NCI-H524 (cell line): ENCODE measurements at regions not wholly inside any gene's neighbourhood (a gene's known extent, or its start where the extent isn't known, plus 50 kb on each side); places are given as distances from the start of the nearest gene placed in this dataset.
A peak's percentile ranks its signal among the peaks of the same experiment; 100 is the strongest.

Source experiments
- DNase-seq, 2 experiments: peaks; one replicate each; lab custom pipeline; 2025; lab: John Stamatoyannopoulos, UW

DNA sequence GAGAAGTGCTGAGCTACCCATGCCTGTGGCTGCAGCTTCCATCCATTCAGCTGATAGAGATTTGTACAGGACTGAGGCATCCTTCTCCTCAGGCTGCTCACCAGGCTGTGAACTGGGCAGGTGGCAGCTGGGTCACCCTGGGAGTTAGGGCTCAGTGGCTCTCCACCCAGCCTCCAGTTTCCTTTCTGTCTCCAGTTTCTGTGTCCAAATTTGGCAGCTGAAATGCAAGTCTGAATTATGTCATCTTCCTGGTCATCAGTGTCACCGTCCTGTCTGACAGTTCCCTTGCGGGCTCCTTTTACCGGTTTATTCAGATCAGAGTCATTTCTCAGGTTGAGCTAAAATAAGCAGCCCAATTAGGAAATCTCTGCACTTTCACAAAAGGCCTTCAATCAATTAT, 93.3 kb downstream of the EDN1 start:
- no peak for DNase-seq

DNA sequence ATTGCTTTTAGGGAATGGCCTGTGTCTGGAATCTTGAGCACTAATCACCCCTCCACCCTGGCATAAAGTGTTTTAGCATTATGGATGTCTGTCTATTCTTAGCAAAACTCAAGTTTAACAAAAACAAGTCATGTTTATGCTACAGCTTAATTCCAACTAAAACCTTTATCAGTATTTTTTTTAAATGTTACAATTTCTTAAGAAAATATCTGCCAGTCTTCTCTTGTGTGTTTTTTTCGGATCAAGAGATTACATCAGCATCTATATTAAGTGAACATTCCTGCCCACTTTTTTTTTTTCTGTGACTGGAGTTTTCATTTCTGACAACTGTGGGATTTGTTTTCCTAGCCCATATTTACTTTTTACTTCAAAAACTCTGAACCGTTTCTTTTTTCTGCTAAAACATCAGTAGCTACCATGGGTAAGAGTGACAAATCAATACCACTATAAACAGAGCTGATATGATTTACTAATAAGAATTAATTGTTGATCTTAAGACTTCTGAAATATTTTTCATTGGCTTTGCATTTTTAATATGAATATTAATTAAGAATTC, 94.3 kb downstream of the EDN1 start:
- DNase-seq = no peak

DNA sequence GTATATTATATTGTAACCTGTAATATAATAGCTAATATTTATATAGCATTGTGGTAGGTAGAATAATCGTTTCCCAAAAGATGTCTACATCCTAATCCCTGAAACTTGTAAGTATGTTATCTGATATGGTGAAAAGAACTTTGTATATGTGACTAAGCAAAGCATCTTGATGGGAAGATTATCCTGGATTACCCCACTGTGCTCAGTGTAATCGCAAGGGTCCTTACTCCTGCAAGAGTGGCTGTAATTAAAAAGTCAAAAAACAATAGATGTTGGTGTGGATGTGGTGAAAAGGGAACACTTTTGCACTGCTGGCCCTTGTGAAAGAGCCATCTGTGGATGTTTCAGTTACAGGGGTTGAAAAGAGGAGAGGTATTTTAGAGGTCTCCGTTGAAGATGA, 95.2 kb downstream of the EDN1 start:
- peak; percentile 24 to 59 for DNase-seq

DNA sequence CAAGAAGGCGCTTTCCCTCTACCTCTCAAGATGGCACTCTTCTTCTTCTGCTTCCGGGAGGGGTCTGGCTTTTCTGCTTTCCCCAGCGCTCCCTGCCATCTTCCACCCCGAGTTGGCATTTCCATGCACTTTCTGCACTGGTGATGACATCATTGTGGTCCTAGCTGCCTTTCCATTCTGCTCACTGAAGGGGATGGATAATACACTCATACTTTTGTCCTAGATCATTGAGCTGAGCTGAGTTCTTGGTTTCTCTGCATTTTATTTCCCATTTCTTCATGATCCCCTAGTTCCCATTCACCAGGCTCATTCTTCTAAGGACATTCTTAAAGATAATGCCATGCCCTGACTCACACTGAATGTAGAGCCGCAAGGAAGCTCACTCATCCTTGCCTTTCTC, 96.7 kb downstream of the EDN1 start:
- DNase-seq = no peak

DNA sequence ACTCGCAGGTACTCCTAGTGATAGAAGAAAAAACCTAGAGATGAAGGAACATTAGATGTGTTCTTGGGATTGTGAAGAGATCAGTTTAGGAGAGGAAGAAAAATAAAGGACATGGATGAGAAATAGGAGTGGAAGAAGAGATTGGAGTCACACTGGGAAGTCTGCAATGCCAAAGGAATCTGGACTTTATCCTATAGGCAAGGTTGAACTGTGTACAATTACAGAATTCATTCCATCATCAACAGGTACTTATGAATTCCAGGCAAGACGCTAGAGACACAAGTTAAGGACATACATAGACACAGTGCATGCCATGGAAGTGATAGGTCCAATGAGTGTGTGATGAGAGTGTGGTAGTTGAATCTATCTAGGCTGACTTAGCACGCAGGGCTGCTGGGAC, 101.3 kb downstream of the EDN1 start:
- DNase-seq = no peak

DNA sequence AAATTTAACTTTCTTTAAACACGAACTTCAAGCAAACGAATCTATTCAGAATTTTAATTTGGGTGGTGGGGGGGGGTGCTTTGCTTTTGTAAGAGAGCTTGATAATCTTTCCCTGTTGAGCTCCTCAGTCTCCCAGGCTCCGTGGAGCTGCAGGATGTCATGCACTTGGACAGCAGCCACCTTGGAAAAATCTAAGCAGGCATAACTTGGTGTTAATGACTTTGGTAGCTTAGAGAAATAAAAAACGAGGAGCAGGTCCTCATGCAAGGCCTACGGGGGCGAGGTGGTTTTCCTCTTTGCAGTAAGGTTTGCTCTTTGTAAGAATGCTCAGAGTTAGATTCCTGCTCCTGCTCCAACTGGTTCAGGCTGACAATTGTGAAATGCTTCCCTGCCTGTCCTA, 102.3 kb downstream of the EDN1 start:
- no peak for DNase-seq

DNA sequence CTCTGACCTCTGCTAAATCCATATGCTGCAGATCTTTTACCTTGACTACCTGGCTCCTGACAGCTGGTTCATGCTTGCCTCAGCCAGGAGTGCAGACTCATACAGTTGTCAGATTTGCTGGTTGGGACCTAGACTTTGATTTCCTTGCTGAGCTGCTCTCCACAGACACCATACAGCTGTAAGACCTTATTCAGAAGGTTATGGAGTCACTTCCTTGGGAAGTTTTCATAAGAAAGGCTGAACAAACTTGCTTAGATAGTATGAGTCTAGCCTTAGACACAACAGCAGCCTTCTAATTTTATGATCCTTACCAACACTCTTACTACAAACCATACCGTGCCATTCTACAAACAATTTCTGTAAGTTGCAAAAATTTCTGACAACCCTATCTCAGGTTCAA, 102.9 kb downstream of the EDN1 start:
- DNase-seq = no peak

DNA sequence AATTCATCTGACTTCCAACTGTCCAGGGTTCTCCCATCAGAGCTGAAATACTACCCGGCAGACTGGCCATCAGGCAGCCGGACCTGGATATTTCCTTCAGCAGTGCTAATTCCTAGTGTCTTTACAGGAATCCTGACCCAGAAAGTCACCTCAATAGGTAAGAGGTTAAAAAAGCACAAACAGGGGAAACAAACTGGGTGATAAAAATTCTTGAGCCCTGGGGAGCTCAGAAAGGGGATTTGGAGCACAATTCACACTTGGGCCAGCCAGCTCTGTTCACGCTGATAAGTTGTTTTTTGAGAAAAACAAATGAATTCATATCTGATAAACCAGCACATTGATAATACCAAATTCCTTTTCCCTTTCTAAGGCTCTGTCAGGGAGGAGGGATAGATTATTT, 104.0 kb downstream of the EDN1 start:
- DNase-seq = no peak

DNA sequence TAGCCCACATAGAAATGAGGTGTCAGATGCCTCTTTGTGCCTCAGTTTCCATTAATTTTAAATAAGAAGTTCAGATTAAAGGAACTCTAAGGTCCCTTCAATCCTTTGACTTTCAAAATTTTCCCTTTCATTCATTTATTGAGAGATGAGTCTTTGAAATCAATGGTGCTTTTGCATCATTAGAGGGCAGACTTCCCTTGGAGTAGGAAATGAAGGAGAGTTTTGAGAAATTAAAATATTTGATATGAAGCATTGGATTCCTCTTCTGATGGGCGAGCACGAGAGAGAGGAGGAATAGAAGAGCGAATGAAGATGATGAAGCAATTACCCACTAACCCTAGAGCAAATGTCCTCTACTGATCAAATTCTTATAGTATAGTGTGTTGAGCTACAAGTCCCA, 105.7 kb downstream of the EDN1 start:
- DNase-seq = no peak

DNA sequence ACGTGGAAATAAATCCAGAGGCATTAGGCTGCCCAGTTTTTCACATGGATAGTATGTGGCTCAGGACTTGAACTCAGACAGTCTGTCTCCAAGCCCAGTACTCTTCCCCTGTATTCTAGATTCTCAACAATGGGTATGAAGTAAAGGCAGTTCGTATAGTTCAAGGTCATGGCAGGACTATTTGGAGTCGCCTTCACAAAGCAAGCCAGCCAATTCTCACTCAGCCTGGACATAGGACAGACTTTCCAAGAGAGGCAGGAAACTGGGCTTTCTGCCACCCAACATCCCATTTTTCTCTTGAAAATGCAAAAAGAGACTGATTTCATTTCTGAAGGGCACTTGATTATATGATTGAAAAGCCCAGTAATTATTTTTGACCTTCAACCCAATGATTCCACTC, 111.0 kb downstream of the EDN1 start:
- no peak for DNase-seq

DNA sequence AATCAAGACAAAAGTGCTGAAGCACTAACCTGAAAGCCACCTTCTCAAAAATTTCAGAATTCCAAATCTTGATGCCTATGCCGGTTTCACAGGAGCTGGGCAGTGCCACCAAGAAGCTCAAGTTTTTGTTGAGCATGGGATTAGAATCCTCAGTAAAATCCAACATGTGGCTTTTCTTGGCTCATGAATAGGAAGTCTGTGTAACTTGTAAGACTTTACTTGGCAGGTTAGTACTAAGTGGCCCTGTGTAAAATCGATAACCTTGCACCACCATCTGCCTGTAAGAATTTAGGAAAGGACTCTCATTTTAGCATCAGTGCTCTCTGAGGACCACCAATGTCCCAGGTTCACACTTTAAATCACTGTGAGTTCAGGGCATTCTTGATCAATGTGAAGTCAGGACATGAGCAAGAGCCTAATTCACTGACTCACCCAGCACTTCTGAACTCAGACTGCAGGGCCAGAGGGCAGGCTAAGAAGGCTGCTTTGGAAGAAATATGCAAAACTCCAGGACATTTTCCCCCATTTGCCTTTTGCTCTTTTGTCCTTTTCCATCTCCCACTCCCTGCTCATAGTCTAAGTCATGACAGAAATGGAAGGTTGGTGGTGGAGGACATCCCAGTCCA, 113.2 kb downstream of the EDN1 start:
- no peak for DNase-seq

DNA sequence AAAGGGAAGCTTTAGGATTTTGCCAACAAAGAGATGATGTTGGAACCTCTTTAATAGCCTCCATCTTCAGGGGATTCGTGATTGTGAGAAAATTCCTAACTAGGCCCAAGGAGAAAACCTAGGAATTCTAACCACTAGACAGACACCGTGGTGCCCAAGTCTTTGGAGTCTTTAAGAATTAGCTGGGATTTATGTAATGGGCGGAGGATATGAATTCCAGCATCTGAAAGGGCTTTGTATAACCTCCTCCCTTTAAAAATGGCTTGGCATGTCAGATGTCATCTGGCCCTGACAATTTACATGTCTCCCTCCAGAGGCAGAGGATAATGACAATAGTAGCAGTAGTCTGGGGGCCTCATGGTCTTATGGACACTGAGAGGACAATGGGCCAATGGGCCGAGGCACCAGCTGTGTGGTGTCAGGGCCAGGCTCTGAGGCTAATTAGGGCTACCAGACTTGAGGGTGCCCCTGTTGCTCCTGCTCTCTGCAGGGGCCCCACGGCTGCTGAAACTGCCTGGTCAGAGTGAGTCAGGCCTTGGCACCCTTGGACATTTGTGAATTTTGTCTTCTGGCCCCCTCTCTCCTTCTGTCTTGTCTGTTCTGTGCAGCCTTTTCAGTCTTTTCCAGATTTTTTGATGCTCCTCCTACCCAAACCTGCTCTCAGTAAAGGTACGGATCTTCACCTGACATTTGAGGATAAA, 113.9 kb downstream of the EDN1 start:
- no peak for DNase-seq

DNA sequence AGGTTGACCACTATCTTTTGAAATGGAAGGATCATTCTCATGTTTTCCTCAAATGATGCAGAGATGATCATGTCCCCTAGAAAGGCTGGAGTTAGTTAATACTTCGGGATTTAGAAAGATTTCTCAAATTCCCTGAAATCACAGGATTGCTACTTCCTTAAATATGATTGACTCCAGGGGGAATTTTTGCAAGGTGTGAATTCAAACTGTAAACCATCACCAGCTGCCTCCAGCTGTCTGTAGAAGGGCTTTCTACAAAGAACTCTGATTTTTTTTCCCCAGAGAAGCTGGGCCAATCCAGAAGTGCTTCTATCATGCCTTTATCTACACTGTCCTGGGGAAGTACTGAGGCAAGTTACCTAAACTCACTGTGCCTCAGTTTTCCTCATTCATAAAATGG, 114.5 kb downstream of the EDN1 start:
- no peak for DNase-seq

DNA sequence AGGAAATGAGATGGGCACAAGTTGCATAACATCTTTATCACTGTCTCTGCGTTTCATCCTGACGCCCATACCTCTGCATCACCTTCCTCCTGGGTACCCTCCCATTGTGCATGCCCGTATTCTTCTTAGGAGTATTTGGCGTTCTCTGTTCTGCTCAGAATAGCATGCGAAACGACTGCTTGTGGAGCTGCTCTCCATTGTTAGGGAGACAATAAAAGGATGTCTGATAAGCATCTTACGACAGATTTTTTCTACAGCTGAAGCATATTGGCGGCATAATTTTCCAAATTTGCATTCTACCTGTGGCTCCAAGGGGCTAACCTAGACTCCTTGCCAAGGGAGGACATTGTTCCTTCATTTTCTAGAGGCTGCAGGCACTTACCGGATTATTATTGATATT, 118.6 kb downstream of the EDN1 start:
- no peak for DNase-seq

DNA sequence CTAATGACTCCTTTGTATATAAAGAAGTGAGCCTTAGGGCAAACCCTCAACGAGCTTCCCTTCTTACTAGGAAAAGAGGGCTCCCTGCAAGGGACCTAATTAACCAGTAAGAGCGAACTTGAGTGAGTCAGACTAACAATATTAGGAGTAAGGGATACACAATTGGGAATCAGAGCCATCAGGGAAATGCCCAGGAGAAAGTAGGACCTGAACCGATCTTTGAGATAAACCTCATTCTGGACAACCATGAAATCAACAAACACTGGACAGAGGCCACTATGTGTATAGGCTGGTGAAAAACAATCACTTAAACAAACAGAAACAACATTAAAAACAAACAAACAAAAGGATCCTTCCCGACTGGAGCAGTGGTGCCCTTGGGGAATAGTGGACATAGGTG, 120.8 kb downstream of the EDN1 start:
- no peak for DNase-seq

DNA sequence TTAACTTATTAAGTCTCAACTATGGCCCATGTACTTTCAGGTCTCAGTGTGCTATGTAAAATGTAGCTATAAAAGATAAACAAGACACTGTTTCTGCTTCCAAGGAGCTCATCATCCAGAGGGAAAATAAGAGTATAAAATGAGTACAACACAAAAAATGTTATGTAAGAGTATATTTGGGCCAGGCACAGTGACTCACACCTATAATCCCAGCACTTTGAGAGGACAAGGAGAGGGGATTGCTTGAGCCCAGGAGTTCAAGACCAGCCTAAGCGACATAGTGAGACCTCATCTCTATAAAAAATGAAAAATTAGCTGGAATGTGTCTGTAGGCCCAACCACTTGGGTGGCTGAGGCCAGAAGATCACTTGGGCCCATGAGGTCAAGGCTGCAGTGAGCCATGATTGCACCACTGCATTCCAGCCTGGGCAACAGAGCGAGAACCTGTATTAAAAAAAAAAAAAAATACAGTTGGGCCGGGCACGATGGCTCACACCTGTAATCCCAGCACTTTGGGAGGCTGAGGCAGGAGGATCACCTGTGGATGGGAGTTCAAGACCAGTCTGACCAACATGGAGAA, 124.0 kb downstream of the EDN1 start:
- no peak for DNase-seq

DNA sequence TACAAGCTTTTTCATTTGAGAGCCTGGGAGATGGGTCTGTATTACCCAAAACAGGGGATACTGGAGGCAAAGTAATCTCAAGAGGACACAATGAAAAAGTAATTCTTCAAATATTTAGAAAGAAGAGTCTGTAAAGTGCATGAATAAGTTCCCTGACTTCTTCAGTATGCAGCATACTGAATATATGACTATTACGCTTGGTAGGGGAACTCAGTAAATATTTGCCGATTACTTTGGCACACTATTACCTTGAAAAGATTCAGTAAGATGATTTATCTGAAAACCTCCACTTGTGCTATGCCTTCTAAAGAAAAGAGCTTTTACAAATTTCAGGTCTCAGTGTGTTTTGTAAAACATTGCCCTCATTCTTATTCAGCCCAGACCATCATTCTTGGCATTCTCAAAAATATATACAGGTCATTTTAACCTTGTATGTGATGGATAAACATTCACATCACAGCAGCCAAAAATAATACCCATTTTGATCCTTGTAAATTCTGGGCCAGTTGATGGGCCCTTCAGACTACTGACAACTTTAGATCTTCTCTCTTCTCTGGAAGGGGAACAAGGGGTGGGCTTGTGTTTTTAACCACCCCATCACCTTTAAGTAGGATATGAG, 125.9 kb downstream of the EDN1 start:
- DNase-seq = no peak

DNA sequence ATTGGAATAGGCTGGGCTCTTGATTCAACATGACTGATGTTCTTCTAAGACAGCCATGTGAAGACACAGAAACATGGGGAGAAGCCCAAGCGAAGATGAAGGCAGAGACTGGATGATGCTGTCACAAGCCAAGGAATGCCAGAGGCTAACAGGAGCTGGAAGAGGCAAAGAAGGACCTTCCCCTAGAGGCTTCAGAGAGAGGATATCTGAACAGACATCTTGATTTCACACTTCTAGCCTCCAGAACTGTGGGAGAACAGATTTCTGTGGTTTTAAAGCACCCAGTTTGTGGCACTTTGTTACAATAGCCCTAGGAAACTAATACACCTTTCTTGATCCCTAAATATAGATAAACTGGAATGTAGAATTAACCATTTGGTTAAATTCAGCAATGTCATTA, 127.0 kb downstream of the EDN1 start:
- DNase-seq = no peak

DNA sequence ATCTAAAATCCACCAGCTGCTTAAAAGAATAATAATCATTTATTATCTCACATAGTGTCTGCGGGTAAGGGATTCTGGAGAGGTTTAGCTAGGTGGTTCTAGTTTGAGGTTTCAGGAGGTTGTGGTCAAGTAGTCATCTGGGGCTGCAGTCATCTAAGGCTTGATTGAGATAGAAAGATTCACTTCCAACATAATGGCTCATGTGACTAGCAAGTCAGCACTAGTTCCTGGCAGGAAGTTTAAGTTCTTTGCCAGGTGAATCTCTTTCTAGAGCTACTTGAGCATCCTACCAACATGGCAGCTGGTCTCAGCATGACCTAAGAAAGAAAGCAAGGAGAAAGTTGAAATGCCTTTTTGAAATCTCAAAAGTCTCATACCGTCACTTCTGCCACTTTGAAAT, 128.8 kb downstream of the EDN1 start:
- DNase-seq = no peak

DNA sequence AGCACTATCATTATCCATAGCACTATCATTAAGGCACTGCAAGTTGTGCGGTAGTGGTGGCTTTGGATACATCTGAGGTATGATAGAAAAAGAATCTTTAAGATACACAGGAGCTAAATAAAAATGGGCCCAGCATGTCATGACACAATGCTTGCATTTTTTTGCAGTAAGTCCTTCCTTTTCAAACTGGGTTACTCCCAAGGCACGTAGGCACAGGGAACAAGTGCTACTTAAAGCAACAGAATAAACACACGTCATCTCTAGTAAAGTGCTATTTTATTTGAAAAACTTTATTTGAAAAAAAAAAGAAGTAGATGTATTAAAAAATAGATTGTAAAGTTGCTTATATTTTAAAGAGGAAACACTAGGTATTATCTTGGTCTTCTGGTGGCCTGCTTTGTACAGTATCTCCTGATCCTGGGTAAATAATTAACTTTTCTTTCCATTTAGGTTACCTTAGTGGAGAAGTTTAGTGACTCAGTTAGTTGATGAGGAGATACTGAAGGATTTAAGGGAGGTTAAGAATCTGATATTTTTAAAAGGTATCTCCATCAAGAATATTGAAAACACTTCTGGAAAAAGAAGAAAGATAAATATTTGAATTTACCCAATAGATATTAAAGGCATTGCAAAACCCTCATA, 129.6 kb downstream of the EDN1 start:
- no peak for DNase-seq

DNA sequence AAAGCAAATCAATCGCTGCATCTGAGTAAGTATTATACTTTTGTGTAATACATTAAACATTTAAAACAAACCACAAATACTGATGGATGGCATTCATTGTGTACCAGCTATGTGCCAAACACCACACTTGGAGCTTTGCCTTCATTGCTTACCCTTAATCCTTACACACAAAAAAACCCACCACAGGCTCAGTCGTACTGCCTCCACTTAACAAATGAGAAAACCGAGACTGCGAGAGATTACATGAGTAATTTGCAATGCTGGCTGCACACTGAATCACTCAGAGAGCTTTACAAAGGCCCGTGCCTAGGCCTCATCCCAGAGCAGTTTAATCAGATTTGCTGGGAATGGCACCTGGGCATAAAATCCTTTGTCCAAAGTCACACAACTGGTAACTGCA, 130.5 kb downstream of the EDN1 start:
- no peak for DNase-seq

DNA sequence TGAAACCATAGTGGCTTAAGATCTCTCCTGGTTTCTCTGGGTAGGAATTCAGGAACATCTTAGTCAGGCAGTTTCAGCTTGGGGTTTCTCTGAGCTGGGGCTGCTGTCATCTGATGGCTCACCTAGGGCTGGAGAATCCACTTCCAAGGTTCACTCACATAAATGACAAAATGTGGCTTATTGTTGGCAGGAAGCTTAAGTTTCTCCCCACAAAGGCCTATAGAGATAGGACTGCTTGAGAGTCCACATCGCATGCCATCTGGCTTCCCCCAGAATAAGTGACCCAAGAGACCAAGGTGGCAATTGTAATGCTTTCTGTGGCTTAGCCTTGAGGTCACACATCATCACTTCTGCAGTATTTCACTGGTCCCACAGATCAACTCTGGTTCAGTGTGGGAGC, 131.4 kb downstream of the EDN1 start:
- no peak for DNase-seq

DNA sequence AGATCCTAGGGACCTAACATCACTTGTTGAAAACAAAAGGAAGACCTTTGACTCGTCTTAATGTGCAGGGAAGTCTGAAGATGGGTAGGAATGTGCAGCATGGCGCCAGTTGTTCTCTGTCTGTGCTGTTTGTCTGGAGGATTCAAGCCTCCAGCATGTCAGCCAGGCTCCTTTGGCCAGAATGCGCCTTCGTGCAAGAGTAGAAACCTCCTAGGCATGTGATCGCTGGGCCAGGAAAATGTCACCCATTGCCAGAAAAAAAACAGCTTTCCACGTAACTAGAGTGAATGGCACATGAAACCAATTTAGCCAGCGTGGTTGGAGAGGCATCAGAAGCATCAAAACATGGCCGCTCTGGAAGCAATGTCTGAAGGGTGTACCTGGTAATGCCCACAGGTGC, 132.7 kb downstream of the EDN1 start:
- no peak for DNase-seq
